ENCODE measurements at regions not wholly inside any gene's neighbourhood (a gene's known extent, or its start where the extent isn't known, plus 50 kb on each side); places are given as distances from the start of the nearest gene placed in this dataset.

GRCh38 chr13:30847650-30848307 lies 58.3 kb upstream of the MEDAG start:
- H3K4me3 ChIP-seq (ENCODE audit: insufficient read depth, low read depth, low read length): peak overlapping the region; percentile 35
- H3K36me3 Mint-ChIP-seq (ENCODE audit: low read depth, unreplicated experiment): no peaks in the 10 kb centered on the region
- H3K27ac ChIP-seq (ENCODE audit: low read depth, low read length): peak overlapping the region; percentile 97
- H3K9me3 Mint-ChIP-seq (ENCODE audit: unreplicated experiment): peaks cover 6% of the 10 kb centered on the region
- H4K20me1 ChIP-seq (ENCODE audit: insufficient read depth, low read length): no peaks in the 10 kb centered on the region
- peak overlapping the region; percentile 72 for H3K4me2 ChIP-seq (ENCODE audit: low read length)
- no peaks in the 10 kb centered on the region for H3K27me3 Mint-ChIP-seq (ENCODE audit: low read depth, unreplicated experiment)
- FAIRE-seq (peak; percentile 99), DNase-seq (ENCODE audit: low read depth) (peak; percentile 100)
- H3K4me1 ChIP-seq (ENCODE audit: insufficient read depth, low read length): peaks cover 33% of the 10 kb centered on the region
- H2AFZ ChIP-seq (ENCODE audit: low read depth, low read length): peak overlapping the region; percentile 40
- H3K27me3 ChIP-seq (ENCODE audit: insufficient read depth, low read length): no peaks in the 10 kb centered on the region
- peak overlapping the region; percentile 97 for H3K27ac Mint-ChIP-seq (ENCODE audit: unreplicated experiment)
- H3K4me3 Mint-ChIP-seq (ENCODE audit: unreplicated experiment): peak overlapping the region; percentile 34
- TF ChIP-seq CTCF (IDR thresholded peaks at IDR 0.05; ENCODE audit: insufficient read depth, low read depth, low read length): no peak
- no peak for TF ChIP-seq EZH2 (IDR thresholded peaks at IDR 0.05; ENCODE audit: insufficient read depth, low read length)
- peak overlapping the region; percentile 81 for H3K9ac ChIP-seq (ENCODE audit: low read length)
- peaks cover 6% of the 10 kb centered on the region for H3K9me3 ChIP-seq (ENCODE audit: insufficient read depth, low read depth, low read length)
- no peaks in the 10 kb centered on the region for H3K79me2 ChIP-seq (ENCODE audit: insufficient read depth, low read length)
- no peaks in the 10 kb centered on the region for H3K36me3 ChIP-seq (ENCODE audit: insufficient read depth, low read length)
- peaks cover 49% of the 10 kb centered on the region for H3K4me1 Mint-ChIP-seq (ENCODE audit: low read depth, unreplicated experiment)

- Histone ChIP-seq H3K27ac (ENCODE audit: low read depth, low read length) (peak overlapping the region; percentile 97), H3K4me2 (ENCODE audit: low read length) (peak overlapping the region; percentile 72)
These were observed 57.6 kb upstream of the MEDAG start for GRCh38 chr13:30848332-30849027.

More at GRCh38 chr13:30848332-30849027, 57.6 kb upstream of the MEDAG start:
- no peaks in the 10 kb centered on the region for H4K20me1 ChIP-seq (ENCODE audit: insufficient read depth, low read length)
- H3K27me3 ChIP-seq (ENCODE audit: insufficient read depth, low read length): no peaks in the 10 kb centered on the region
- peaks cover 4% of the 10 kb centered on the region for H3K9me3 ChIP-seq (ENCODE audit: insufficient read depth, low read depth, low read length)
- H3K27me3 Mint-ChIP-seq (ENCODE audit: low read depth, unreplicated experiment): no peaks in the 10 kb centered on the region
- FAIRE-seq: no peak
- no peak for TF ChIP-seq EZH2 (IDR thresholded peaks at IDR 0.05; ENCODE audit: insufficient read depth, low read length)
- TF ChIP-seq CTCF (IDR thresholded peaks at IDR 0.05; ENCODE audit: insufficient read depth, low read depth, low read length): no peak
- H3K4me3 Mint-ChIP-seq (ENCODE audit: unreplicated experiment): no peak overlapping the region
- no peaks in the 10 kb centered on the region for H3K36me3 ChIP-seq (ENCODE audit: insufficient read depth, low read length)
- H3K27ac Mint-ChIP-seq (ENCODE audit: unreplicated experiment): peak overlapping the region; percentile 85
- peaks cover 6% of the 10 kb centered on the region for H3K9me3 Mint-ChIP-seq (ENCODE audit: unreplicated experiment)
- H3K9ac ChIP-seq (ENCODE audit: low read length): peak overlapping the region; percentile 81
- no peaks in the 10 kb centered on the region for H3K79me2 ChIP-seq (ENCODE audit: insufficient read depth, low read length)
- no peaks in the 10 kb centered on the region for H3K36me3 Mint-ChIP-seq (ENCODE audit: low read depth, unreplicated experiment)
- H2AFZ ChIP-seq (ENCODE audit: low read depth, low read length): peak overlapping the region; percentile 40
- H3K4me1 ChIP-seq (ENCODE audit: insufficient read depth, low read length): peaks cover 33% of the 10 kb centered on the region
- H3K4me1 Mint-ChIP-seq (ENCODE audit: low read depth, unreplicated experiment): peaks cover 51% of the 10 kb centered on the region
- no peak for DNase-seq (ENCODE audit: low read depth)
- H3K4me3 ChIP-seq (ENCODE audit: insufficient read depth, low read depth, low read length): peak overlapping the region; percentile 35

All from astrocyte (in vitro differentiated cells and primary cell).